Stimulated activated naive CD4-positive, alpha-beta T cell treated with Interleukin-2 at 50 U/mL for 16 hours (primary cell): ENCODE measurements at regions not wholly inside any gene's neighbourhood (a gene's known extent, or its start where the extent isn't known, plus 50 kb on each side); places are given as distances from the start of the nearest gene placed in this dataset.

Experiments used
- DNase-seq: peaks from one replicate; lab custom pipeline; 2025; lab: John Stamatoyannopoulos, UW

DNA sequence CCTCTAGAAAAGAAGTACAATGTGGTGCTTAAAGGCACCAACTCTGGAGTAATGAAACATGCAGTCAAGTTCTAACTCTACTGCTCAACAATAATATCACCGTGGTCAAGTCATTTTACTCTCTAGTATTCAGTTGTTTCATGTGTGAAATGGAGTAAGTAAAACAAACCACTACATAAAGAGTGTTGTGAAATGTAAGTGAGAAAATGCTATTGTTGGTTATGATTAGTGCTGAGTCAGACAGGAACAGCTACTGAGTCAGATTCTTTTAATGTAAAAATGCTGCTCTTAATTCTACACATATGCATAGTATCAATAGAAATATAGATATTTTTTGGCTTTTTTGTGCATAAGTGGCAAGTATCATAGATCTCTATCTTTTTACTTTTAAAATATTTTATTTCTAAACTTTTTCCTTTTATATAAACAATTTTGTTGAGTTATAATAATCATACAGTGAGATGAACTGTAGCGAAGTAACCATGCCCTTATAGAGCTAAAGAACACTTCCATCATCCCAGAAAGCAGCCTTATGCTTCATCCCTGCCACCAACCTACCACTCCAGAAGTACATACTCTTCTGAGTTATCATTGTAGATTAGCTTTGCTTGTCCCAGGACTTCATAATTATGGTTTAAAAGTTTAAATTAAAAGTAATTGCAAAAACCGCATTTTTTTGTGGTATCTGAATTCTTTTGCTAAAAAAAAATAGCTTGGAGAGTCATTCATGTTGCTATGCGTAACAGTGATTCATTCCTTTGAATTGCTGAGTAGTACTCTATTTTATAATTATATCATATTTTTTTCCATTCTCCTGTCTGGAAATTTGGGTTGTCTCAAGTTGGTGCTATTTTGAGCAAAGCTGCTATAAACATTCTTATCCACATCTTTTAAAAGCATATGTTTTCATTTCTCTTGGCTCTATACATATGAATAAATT is 548.2 kb upstream of the CLINT1 start:
- DNase-seq: no peak

DNA sequence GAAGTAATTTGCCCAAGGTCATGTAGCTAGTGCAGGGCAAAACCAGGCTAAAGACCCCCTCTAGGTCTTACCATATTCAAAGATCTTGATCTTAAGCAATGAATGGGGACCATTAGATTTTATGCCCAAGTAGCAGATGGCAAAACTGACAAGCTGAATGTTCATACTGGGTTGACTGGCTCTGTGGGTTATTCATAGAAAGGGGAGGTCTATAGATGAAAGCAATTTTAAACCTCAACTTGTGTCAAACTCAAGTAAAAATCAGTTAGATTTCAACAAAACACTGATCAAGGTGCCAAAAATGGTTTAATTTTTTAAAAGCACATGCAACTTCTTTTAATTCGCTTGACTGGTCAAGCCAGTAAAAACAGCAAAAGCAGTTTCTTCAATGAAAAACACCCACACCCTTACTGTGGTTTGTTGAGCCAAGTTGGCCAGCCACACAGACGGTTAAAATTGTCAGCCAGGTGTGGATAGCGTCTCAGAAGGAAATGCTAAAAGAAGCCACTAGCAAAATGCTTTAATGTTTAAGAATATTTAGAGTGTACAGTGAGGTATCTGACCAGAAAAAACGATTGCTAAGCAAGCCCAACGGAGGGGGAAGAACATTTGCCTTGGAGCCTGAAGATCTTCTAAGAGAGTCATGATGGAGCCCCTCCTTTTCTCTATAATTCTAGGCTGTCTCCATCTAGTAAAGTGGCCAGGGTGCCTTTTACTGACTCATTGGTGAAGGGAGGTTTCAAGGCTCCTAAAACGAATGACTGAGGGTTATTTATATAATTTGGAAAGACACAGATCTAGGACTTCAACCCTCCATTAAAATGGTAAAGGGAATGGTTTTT is 539.6 kb upstream of the CLINT1 start:
- no peak for DNase-seq

DNA sequence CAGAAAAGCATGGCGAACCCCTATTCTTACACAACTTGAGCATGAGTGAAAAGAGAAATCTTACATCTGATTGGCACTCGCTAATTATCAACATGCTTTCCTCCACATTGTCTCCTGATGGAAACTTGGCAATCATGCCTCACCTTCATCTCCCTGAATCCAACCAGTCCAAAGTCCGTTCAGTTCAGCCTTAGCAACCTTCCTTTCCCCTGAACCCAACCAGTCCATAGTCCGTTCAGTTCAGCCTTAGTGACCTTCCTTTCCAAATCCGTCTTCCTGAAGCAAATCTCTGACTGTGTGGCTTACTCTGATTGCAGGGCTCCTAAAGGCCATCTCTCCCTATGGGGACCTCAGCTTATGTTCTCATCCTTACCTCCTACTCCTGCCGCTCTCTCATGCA is 538.3 kb upstream of the CLINT1 start:
- no peak for DNase-seq

DNA sequence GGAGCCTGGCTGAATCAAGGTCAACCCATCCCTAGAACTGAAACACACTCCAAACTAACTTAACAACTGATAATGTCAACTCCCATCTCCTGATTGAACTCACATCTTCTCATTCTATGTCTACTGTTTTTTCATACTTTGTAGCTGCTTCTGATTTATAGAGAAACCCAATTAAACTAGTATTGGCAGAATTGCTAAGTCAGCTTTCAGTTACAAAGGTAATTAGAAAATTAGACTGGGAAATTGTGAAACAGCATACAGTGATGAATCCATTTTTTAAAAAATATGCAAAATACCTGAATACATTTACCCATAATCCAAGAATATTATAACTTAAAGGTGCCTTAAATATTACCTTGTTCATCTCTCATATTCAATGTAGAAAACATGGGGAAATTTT is 535.2 kb upstream of the CLINT1 start:
- no peak for DNase-seq

DNA sequence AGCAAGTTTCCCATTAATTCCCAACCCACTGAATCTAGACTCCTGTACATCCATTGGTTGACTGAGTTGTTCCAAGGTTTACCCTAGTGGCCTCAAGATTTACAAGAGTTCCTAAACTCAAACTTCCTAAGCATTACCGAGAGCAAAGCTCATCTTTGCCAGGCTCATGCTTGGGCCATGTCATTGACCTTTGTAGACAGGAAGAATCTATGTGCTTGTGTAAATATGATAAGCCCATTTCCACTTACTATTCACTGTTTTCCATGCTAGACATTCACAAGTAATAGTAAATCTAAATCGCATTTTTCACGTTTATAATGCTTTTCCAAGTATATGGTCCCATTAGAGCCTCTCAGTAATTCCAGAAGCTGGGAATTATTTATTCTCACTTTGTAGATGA is 534.5 kb upstream of the CLINT1 start:
- DNase-seq: no peak

DNA sequence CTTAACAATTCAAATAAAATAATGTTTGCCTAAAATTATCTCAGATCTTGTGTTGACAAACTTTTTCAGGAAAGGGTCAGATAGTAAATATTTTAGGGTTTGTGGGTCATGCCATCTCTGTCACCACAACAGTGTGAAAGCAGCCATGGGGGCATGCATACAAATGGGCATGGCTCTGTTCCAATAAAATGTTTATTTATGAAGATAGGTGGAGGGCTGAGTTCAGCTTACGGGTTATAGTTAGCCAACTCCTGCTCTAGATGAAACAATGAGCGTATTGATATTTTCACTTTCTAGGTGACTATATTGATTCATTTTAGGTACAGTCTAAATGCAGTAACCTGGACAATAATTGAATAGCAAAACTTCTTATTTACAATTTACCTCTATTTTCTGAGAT is 533.8 kb upstream of the CLINT1 start:
- DNase-seq: no peak

DNA sequence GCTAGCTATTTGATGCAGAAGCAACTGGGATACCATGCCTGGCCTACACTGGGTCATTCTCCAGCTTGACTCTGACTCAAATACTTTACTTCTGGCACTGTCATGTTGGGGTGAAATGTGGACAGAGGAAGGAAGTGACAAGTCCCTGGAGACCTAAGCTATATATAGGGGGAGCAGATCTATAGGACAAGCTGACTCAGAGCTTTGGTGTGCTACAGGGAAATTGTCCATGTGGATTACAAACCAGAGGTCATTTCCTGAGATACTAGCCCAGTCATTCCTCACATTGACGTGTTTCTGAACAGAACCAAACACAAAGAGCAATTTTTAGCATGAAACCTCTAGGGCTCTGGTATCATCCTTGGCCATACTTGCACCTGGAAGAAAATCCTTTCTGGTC is 531.6 kb upstream of the CLINT1 start:
- no peak for DNase-seq

DNA sequence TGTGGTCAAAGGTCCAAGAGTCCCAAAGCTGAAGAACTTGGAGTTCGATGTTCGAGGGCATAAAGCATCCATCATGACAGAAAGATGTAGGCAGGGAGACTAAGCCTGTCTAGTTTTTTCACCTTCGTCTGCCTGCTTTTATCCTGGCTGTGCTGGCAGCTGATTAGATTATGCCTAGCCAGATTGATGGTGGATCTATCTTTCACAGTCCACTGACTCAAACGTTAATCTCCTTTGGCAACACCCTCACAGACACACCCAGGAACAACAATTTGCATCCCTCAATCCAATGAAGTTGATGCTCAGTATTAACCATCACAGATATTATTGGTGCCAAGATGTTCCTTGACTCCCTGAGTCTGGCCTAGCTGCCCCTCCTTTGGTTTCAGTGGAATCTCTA is 530.8 kb upstream of the CLINT1 start:
- no peak for DNase-seq

DNA sequence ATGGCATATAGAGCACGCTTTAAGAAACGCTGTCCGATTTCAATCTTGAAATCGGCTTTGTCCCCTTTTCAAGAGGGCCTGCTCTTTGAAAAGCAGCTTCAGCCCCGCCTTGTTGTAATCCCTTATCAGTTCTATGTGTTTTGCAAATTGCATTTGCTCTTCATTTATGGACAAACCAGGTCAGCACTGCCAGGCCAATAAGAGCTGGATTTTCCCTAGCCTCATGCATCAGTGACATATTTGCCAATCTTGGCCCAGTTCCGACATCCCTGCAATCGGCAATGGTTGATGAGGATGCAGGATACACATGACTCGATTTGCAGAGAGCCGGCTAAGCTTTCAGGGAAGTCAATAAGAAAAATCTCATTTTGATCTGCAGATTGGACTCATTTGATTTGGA is 529.1 kb upstream of the CLINT1 start:
- no peak for DNase-seq

DNA sequence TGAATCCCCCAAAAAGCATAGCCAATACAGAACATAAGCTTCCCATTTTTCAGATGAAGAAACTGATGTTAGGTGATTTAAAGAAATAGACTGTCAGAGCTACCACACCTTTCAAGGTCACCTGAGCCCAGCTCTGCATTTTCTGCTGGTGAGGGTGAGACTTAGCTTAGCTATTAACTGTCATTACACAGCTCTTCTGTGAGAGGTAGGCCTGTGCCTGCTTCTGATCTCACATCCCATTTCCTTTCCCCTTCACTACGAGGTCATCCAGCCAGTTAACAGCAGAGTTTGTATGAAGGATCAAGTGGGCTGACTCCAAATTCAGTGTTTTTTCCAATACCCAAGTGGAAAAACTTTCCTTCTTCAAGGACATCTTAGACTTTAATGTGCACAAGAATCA is 528.6 kb upstream of the CLINT1 start:
- no peak for DNase-seq

DNA sequence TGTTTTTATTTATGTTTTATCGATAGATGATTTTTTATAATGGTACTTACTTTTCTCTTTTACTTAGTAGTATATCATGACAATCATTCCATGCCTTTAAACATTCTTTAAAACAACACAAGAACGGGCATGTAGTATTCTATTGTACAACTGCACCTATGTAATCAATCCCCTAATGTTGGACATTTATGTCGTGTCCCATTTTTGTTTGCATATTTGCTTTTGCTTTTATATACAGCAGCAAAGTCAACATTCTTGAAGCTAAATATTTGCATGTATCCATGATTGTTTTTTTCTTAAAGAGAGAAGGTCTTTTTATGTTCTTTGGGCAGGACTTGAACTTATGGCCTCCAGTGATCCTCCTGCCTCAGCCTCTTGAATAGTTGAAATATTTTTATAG is 527.0 kb upstream of the CLINT1 start:
- DNase-seq: no peak

DNA sequence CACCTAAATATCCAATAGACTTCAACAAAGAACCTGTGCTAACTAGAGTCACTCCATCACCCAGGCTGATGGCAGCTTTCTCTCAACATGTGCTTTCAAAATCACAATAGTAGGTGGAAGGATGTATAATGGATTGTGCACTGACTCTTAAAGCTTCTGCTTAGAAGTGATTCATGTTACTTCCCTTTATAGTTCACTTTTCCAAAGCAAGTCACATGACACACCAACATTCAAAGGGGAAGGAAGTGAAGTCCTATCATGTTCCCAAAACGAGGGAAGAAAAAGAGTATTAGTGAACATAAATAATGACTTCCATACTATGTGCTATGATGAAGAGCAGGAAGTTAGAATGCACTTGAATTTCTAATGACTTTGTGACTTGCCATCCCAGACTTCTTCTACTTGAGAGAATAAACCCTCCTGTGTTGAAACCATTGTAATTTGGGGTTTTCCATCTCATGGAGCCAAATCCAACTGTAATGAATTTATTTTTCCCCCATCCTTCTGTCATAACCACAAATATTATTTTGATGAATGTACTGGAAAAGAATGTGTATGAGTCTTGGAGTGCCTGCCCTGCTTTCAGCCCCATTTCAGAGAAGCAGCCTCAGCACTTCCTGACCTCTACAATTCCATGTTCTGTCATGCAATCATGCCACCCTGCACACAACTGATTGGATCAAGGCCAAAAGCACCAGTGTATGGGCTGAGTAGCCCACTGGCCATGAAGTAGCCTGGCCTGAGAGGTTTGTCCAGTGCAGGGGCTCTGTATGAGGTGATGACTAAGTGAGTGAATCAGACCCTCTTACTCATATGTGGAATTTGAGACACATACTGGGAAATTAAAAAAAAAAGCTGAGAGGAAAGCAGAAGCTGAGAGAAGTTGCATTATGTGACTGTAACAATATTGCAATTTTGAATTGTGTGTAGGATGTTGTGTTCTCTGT is 525.9 kb upstream of the CLINT1 start:
- DNase-seq: no peak

DNA sequence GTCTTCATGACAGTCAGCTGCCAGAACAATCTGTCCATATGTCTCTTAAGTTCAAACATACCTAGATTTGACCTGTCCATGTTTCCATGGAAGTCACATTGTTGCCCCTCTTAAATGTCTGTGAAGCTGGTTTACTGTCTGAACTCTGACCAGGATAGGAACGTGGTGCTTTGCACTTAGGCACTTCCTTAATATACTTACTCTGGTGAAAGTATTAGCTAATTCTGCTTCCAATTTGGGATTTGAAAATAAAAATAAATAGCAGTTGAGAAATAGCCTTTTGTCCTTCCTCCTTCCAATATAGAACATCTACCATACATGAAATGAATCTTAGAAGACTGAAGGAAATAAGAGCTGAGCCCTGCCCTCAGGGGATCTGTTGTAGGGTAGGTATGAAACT is 524.5 kb upstream of the CLINT1 start:
- no peak for DNase-seq

DNA sequence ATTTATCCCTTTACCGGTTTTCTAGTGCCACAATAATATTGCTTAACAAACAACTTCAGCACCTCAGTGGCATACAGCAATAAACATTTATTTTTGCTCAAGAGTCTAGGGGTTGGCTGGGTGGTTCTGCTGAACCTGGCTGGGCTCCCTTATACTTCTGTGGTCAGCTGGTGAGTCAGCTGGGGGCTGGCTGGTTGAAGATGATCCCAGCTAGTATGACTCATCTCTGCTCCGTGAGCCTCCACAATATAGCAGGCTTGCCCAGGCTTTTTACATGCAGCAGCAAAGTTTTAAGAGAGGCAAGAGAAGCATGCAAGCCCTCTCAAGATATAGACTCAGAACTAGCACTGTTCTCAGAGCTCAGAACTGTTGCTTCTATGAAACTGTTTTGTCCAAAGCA is 523.5 kb upstream of the CLINT1 start:
- no peak for DNase-seq

DNA sequence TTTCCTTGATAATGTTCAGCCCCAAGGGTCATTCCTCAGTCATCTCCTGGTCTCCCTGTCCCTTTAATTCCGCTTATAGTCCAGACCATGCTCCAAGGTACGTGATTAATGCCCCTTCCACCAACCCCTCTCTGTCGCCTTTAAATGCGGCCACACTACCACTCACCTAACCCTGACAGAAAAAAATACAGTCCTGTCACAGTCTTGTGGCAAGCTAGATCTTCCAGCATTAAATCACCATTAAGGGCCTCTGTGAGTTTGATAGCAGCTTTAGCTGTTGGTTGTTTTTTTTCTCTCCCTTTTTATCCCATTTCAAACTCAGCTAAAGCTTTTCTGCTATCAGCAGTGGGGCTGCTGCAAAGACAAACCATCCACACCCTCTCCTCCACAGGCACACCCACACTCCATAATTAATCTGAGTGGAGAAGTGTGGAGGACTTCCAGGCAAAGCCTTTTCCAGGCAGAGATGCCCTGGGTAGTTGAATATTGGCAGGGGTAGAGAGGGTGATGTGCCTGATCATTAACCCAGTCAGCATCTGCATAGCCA is 522.7 kb upstream of the CLINT1 start:
- no peak for DNase-seq

DNA sequence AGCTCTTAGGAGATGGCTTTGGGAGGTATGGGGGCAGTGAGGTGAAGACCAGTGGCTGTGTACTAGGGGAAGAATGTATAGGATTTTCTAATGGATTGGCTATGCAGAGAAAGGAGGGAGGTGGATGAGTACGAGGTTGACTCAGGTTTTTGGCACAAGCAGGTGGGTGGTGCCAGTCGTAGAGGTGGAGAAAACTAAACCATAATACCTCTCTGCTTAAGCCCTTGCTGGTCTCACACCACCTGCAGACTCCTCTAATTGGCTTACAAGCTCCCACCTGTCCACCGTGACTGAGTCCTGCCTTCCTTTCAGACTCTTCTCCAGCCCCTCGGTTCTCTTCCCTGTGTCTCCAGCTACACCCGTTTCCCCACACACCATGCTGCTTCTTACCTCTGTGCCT is 521.7 kb upstream of the CLINT1 start:
- no peak for DNase-seq

DNA sequence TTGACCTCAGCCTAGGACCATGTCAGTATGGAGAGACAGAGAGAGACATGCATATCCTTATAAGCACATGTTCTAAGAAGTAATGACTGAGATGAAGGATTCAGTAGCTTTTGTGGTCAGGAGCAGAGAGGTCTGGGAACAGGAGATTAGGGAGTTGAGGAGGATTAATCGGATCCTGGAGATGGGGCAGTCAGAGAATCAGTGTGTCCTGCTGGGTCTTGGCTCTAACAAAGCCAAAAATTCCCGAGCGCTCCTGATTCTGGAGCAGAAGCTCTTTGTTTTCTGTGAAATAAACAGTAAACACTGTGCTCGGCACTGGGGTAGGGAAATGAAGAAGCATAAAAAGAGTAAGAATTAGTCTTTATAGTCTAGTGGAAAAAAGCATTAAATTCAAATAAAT is 520.0 kb upstream of the CLINT1 start:
- no peak for DNase-seq

DNA sequence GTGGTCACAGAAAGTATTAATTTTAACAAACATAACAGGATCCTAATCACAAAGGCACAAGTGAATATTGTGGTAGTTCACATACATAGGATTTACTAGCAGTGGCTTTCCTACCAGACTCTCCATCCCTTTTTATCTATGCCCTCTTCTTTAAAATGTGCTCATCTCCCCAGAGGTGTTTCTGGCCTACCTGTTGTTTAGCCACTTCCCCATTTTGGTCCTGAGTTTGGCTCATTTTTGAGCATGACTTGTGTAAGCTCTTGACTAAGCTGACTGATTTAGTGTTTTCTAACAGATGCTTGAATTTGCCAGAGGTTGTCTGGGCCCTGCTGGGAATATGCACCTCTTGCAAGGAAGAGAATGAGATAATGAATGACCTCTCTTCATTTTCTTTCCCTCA is 517.7 kb upstream of the CLINT1 start:
- DNase-seq: no peak

DNA sequence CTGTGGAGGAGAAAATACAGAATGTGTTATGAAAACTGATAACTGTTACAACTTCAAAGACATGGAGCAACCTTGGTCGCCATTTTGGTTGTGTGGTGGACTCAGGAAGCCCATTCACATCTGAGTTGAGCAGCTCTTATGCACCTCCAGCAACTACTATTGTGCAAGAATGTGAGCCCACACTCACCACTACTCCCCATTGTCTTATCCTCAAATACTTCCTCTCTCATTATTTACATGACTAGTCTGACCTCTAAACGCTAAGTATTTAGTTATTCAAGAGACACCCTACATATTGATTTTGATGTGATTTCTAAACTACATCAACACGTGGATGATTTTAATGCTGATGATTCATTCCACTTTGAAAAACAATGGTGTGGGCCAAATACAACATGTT is 516.6 kb upstream of the CLINT1 start:
- DNase-seq: no peak

DNA sequence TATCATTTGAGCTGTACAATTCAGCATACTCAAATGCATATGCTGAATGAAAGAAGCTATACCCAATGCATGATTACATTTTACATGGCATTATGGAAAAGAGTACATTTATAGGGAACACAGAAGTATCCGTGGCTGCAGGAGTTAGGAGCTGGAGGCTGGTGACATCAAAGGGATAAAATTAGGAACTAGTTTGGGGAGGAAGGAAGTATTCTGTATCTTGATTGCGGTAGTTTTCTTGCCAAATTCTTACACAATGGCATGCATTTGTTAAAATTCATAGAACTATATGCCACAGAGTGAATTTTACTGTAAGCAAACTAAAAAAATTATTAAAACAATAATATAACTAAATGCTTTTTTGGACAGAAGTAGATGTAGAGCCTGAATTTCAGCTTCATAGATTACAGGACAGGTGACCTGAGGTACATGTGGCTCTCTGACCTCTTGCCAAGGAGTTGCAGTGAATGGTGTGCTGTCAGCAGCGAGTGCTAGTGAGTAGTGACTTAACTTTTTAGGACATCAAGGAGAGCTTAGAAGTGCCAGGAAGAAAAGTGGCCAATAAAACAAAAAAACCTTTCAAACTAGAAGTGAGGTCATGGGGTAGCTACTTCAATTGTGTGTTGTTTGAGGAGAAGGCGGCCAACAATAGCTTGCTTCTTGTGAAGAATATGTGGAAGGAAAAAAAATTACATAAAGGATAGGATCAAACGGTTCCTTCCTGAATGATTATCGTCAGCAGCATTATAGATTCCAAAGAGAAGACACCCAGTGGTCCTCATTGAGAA is 514.9 kb upstream of the CLINT1 start:
- no peak for DNase-seq

DNA sequence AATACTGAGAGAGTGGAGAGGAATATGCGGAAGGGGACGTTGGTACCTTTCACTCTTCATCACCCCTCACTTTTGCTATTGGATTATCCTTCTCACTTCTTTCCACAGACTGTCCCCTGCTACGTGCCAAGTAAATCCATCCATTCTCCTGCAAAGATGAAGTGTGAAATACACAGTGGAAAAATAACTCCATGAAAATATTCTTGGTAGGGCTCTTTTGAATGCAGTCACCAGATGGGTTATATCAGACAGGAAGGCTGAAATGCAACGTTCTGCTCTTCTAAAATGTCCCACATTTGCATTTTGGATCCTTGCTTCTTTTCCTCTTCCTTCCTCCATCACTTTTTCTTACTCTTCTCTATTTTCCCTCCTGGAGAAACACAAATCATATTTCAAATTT is 510.3 kb upstream of the CLINT1 start:
- DNase-seq: no peak
